Vagina (tissue), 2 donors: ENCODE measurements at regions not wholly inside any gene's neighbourhood (a gene's known extent, or its start where the extent isn't known, plus 50 kb on each side); places are given as distances from the start of the nearest gene placed in this dataset.

Source experiments
- DNase-seq, 2 donors: peaks; one replicate each; pipeline ENCODE4 v3.0.0-alpha.2; 2017; ENCODE audit errors: extremely low spot score in 2 of 2
- H3K27ac ChIP-seq: fragments of 200-600 bp; sonication (generic); one replicate; pipeline ENCODE4 v1.5.1; 2019
- H3K27me3 ChIP-seq: fragments of 200-600 bp; sonication (generic); one replicate; pipeline ENCODE4 v1.5.1; 2019
- H3K36me3 ChIP-seq, 2 donors: fragments of 200-600 bp; sonication (generic); one replicate each; pipeline ENCODE4 v1.5.1; 2017 to 2019
- H3K4me1 ChIP-seq: fragments of 200-600 bp; sonication (generic); one replicate; pipeline ENCODE4 v1.5.1; 2019
- H3K4me3 ChIP-seq, 2 donors: fragments of 200-600 bp; sonication (generic); 1 replicate in 1 of 2; 2 replicates in 1 of 2; pipeline ENCODE4 v1.5.1; 2016 to 2019
- H3K9me3 ChIP-seq: fragments of 200-600 bp; sonication (generic); one replicate; pipeline ENCODE4 v1.5.1; 2019
- CTCF ChIP-seq, 3 experiments: fragments of 450-650 bp in 2 of 3; fragments of 200-600 bp in 1 of 3; sonication (generic) in 1 of 3; IDR thresholded peaks; one replicate each; pipeline ENCODE4 v1.5.1; 2017 to 2019; ENCODE audit warnings: antibody characterized with exemption in 3 of 3, mild to moderate bottlenecking in 2 of 3, moderate library complexity in 2 of 3
- POLR2A ChIP-seq, 2 donors: fragments of 450-650 bp; IDR thresholded peaks; one replicate each; pipeline ENCODE4 v1.6.1; 2017; ENCODE audit warnings: antibody characterized with exemption in 2 of 2, mild to moderate bottlenecking in 2 of 2, moderate library complexity in 2 of 2
- POLR2AphosphoS5 ChIP-seq, 2 donors: sonication (generic); formaldehyde crosslinking; IDR thresholded peaks; one replicate each; pipeline ENCODE4 v1.9.0; 2017; ENCODE audit warnings: antibody characterized with exemption in 2 of 2, mild to moderate bottlenecking in 2 of 2, low read depth in 1 of 2; ENCODE audit not compliant: insufficient read depth in 1 of 2
- intact Hi-C: fragments of 100-400 bp; cut with DNase I; formaldehyde crosslinking; loops from one replicate; pipeline ENCODE4 v1.15.1; 2023

- intact Hi-C loops = loop anchor here (10.0 kb wide), 1 partner anchor 201 kb away; no protein-coding TSS in a partner anchor
- no peak overlapping the region for H3K27ac ChIP-seq
- H3K4me1 ChIP-seq = peaks cover 15% of the 10 kb centered on the region
- no peaks in the 10 kb centered on the region for H3K27me3 ChIP-seq
- no peak for TF ChIP-seq CTCF (IDR thresholded peaks at IDR 0.05)
- no peak for TF ChIP-seq POLR2A (IDR thresholded peaks at IDR 0.05)
- no peak for TF ChIP-seq POLR2AphosphoS5 (IDR thresholded peaks at IDR 0.05; ENCODE audit: insufficient read depth in 1 of 2, low read depth in 1 of 2)
- H3K4me3 ChIP-seq = no peak overlapping the region
- DNase-seq = no peak
- H3K9me3 ChIP-seq = no peaks in the 10 kb centered on the region
- no peaks in the 10 kb centered on the region for H3K36me3 ChIP-seq
Measured at GRCh38 chr10:60443346-60443745, 53.7 kb upstream of the ANK3 start.

- no peaks in the 10 kb centered on the region for H3K36me3 ChIP-seq
- intact Hi-C loops = loop anchor here (10.0 kb wide), 1 partner anchor 203 kb away; no protein-coding TSS in a partner anchor
- no peak overlapping the region for H3K27ac ChIP-seq
- H3K4me1 ChIP-seq = no peaks in the 10 kb centered on the region
- no peaks in the 10 kb centered on the region for H3K27me3 ChIP-seq
- no peak overlapping the region for H3K4me3 ChIP-seq
- no peak for TF ChIP-seq CTCF (IDR thresholded peaks at IDR 0.05)
- TF ChIP-seq POLR2A (IDR thresholded peaks at IDR 0.05) = no peak
- no peak for TF ChIP-seq POLR2AphosphoS5 (IDR thresholded peaks at IDR 0.05; ENCODE audit: insufficient read depth in 1 of 2, low read depth in 1 of 2)
- no peak for DNase-seq
- no peaks in the 10 kb centered on the region for H3K9me3 ChIP-seq
Measured at GRCh38 chr10:60441515-60441914, 51.8 kb upstream of the ANK3 start.

- Histone ChIP-seq H3K36me3 (no peaks in the 10 kb centered on the region), H3K4me1 (no peaks in the 10 kb centered on the region), H3K9me3 (no peaks in the 10 kb centered on the region), H3K27me3 (no peaks in the 10 kb centered on the region), H3K4me3 (no peak overlapping the region), H3K27ac (no peak overlapping the region)
- no peak for DNase-seq
- no peak for TF ChIP-seq POLR2A (IDR thresholded peaks at IDR 0.05)
- no peak for TF ChIP-seq POLR2AphosphoS5 (IDR thresholded peaks at IDR 0.05; ENCODE audit: insufficient read depth in 1 of 2, low read depth in 1 of 2)
- no peak for TF ChIP-seq CTCF (IDR thresholded peaks at IDR 0.05)
- intact Hi-C loops = loop anchor here (10.0 kb wide), 1 partner anchor 205 kb away; no protein-coding TSS in a partner anchor
Measured at GRCh38 chr10:60439641-60440040, 50.0 kb upstream of the ANK3 start.
